M059J (cell line): ENCODE measurements at regions not wholly inside any gene's neighbourhood (a gene's known extent, or its start where the extent isn't known, plus 50 kb on each side); places are given as distances from the start of the nearest gene placed in this dataset.
A peak's percentile ranks its signal among the peaks of the same experiment; 100 is the strongest.

Source experiments
- DNase-seq: peaks from one replicate; pipeline ENCODE4 v3.0.0-alpha.2; 2012; ENCODE audit warnings: low read depth

DNA sequence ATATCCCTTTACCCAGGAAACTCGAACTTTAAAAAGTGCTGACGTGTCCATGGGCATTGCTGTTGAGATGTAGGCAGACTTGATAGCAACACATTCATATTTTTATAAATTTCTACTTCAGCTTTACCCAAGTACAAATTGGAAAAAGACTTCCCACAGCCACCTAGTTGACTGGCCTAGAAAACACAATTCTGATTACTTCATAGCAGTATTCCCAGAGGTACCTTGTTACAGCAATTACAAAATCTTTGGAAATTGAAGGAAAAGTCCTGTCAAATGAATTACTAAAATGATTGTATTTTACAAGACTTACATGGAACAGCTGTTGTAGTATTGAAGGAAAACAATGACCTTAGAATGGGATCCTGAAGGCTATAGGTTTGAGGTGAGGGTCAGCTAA is 130.7 kb upstream of the NREP start:
- DNase-seq: no peak

DNA sequence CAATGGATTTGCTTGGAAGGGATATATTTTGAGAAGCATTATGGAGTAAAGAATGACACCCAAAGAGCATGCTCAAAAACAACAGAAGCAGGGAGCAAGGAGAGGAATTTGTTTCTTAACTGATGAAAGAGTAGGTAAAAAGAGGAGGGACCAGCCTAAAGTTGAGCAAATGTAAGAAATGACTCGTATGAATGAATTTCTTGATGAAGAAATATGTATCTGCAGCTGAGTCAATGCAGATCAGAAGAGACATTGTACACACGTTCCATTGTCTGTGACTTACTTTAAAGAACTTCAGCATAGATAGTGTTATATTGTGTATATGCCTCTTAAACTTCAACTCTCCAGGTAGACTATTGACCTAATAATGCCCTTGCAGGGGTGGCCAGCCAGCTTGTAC is 112.7 kb upstream of the NREP start:
- DNase-seq: no peak

DNA sequence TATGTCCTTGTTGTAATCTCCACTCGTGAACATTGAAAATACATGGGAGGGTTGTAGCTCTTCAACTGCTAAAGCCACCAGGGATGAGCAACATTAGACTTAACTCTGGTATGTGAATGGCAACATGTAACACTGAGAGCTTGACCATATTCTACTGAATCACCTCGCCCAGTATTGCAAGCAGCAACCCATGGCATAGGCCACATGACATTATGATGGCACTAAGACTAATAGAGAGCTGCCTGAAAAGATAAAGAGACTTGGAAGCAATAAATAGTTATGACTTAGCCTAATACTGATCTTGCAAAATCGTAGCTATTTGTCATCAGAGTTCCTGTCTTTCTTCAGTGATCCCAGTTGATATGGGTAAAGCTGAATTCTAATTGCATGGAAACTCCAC is 108.4 kb upstream of the NREP start:
- DNase-seq: no peak

DNA sequence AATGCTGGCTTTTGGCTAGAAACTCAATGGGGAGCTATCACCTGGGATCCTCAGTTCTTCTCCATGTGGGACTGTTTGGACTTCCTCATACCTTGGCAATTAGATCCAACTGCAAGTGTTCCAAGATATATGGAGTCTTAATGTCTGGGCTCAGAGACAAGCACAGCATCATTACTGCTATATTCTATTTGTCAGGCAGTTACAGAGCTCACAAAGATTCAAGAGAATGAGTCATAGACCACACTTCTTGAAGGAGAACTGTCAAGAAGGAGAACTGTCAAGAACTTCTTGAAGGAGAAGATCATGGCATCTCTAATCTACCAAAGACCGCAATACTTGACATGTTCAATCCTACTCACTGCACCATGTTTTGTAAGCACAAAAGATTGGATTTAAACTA is 106.8 kb upstream of the NREP start:
- DNase-seq: peak; percentile 65

DNA sequence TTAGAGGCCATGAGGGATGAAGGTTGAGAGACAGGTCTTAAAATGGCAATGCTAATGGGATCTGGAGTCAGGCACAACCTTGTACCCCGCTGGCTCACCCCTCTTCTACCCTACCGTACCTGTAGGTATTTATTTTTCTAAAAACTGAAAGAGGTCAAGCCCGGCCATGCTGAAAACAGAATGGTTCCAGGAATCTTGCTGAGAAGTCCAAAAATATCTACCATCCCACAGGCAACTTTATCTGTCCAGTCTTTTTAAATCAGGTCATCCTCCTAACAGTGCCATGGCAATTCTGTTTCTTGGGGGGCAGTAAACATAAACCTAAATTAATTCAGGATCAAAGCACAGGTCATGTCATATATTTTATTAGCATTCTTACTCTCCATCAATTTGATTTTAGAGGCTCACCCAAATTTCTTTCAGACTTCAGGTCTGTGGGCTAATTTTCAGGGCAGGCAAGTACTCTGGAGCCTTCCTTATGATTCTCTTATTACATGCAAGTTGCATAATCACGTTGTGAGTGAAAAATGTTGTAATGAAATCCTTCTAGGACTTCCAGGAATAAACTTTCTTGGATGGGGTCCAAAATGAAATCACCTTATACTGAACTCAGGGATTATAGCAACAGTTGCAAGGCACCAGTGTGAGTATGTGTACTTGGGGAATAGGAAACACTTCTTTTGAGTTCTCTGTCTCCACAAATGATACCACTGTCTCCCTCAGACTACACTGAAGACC is 102.7 kb upstream of the NREP start:
- peak; percentile 74 for DNase-seq

DNA sequence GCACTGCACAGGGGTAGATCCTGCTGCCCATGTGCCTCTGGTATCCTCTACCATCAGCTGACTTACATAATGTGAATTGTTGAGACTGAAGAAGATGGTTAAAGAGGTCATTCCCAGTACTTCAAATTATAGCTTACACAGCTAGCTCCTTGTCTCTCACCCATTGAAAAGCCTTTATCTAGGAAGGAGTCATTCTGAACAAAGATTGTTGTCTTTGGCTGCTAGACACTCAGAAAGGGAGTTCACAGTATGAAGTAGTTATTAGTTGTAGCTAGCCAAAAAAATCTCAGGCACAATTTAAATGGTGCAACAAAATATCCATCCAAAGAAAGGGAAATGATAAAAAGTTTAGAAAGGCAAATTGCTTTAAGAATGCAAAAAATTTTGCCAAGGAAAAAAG is 102.0 kb upstream of the NREP start:
- DNase-seq: no peak

DNA sequence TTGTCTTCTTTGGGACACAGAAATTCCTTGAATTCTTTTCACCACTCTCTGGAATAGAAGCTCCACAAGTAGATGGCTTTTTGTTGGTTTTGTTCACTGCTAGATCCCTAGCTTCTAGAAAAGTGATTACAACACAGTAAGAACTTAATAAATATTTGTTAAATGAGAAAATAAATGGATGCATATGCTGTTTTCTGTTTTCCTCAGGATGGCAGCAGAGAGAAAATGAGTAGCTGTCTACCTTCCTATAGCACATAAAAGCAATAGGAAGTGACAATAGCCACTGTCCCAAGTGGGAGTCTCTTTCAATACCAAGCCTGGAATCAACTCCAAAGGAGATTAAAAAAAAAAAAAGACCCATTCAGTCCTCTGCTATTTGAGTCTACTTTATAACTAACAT is 100.6 kb upstream of the NREP start:
- no peak for DNase-seq

DNA sequence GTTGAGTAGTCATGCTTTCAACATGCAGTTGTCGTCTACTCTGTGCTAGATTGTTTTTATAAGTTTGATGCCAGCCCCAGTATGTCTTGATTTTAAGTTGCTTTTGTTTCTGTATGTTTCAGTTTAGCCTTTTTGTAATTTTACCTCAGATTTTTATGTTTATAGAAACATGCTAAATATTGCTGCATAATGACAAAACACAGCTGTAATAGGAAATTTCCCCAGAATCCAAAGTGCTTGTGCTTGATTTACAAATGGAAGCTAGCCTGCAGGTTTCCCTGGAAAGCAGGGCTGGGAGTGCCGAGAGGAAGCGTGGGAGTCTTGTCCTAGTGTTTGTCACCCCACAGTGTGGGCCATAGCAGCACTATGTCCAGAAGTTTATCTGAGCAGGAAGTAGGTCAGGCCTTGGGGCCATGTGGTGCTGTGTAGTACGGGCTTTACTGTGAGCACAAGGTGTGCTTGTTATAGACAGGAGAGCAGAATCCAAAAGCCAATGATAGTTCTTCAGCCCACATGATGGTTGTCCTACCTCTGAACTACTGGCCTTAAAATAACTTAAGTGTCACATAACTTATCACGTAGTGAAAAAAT is 100.0 kb upstream of the NREP start:
- DNase-seq: no peak

DNA sequence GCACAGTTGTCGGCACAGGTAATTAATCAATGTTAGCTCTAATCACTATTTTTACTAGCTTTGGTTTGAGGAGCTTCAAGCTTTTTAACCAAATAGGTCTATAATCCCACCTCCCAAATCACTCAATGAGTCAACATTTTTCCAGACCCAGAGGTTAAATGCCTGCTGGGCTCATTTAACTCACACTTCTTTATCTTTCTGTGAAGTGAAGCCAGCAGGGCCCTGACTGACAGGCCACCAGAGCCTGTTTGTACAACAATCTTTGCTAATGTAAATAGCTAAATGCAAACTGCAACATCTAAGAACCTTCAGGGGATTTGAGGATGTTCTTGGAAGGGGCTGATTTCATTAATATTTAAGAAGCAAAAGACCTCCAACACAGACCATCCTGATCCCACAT is 98.4 kb upstream of the NREP start:
- DNase-seq: no peak

DNA sequence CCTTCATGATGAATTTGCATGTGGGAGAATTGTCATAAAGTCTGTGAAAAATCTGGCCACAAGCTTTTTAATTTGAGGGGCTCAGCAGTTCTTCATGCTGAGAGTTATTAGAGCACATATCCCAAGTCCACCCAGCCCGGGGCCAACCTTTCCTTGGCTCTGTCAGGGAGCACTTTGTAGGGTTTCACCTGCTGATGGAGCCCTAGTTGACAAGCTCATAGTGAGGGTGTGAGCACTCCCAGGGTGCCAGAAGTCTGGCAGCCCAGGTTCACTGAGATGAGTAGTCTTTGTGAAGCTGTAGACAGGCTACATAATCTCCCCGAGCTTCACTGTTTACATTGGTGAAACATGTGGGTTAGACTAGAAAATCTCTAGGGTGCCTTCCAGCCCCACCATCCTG is 97.2 kb upstream of the NREP start:
- no peak for DNase-seq

DNA sequence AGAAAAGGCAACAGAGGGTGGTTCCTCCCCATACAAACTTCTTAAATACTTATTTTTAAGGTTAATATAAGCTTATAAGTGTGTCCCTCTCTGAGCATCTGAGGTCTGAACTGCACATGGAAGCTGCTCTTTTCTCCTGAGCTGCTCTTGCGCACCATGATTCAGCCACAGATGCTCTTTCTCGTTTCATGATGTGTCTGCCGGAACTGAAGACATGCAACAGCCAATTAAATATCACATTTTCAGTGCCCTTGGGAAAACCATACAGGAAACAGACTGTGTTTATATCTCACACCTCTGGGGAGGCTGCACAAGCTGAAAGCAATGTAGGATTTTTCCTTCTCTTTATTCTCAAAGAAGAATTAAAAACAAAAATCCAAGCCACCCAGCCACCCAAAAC is 96.8 kb upstream of the NREP start:
- DNase-seq: no peak

DNA sequence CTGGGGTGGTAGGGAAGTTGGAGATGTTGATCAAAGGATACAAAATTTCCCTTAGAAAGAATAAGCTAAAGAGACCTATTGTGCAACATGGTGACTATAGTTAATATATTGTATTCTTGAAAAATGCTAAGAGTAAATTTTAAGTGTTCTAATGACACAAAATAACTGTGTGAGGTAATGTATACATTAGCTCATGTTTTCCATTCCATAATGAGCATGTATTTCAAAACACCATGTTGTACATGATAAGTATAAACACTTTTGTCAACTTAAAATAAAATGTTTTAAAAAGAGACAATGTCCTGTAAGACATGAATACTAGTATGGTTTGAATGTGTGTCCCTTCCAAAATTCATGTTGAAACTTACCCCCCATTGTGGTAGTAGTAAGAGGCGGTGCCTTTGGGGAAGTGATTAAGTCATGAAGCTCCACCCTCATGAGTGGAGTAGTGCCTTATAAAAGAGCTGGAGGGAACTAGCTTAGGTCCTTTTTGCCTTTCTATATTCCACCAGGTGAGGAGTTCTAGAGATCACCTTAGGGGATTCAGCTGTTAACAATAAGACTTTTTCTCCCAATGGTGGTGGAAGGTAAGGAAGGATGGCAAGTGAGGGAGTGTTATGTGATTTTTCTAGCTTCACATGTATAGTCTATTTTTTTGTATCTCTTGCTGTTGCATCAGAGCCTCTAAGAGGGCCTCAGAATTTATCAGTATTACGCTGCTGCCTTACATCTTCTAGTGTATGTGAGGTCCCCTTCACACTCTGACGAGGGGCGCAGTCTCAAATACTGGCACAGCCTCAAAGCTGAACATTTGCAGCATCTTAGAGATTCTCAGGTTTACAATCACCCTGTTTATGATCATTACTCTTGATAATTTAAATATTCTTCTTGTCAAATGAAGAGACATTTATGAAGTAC is 94.9 kb upstream of the NREP start:
- no peak for DNase-seq

DNA sequence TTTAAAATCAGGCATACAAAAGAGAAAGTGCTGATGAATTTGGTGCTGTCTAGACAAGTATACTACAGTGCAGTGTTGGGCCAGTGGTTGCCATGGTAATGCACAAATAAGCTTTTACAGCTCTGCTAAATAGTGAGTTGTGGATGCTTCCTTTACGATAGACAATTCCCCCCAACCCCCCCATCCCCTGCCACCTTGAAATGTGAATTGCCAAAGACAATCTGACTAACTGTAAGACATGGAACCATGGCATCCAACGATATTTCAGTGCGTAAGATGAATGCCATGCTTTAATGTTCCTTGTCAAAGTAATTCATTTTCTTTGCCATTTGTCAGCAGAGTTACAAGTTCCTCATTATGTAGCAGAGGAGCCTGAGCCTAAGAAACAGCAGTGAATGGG is 91.5 kb upstream of the NREP start:
- peak; percentile 48 for DNase-seq

DNA sequence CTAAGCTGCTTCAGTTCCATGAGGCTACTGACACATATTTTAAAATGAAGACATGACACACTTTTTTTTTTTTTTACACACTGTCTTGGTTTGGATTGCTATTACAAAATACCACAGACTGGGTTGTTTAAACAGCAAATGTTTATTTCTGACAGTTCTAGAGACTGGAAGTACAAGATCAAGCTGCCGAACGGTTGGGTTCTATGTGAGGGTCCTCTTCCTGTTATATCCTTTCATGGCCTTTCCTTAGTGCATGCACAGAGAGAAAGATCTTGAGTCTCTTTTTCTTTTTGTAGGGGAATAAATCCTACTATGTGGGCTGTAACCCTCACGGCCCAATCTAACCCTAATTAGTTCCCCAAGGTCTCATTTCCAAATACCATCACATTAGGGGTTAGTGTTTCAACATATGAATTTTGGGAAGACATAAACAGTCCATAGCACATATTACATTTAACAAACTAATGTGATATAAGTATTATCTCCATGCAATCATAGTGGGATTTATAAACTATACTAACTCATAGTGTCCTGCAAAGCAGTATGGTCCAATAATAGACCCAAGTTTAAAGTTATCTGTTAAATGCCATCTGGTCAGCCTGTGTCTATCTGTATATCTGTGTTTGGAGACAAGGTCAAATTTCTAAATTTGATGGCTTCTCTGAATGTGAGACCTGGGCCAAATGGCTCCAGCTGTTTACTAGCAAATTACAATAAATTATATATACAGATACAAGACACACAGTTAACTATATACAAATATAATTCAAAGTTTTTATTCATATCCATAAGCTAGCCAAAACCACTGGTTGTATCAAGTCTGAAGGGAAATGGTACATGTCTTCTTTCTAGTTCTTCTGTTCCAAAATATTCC is 90.3 kb upstream of the NREP start:
- DNase-seq: no peak

DNA sequence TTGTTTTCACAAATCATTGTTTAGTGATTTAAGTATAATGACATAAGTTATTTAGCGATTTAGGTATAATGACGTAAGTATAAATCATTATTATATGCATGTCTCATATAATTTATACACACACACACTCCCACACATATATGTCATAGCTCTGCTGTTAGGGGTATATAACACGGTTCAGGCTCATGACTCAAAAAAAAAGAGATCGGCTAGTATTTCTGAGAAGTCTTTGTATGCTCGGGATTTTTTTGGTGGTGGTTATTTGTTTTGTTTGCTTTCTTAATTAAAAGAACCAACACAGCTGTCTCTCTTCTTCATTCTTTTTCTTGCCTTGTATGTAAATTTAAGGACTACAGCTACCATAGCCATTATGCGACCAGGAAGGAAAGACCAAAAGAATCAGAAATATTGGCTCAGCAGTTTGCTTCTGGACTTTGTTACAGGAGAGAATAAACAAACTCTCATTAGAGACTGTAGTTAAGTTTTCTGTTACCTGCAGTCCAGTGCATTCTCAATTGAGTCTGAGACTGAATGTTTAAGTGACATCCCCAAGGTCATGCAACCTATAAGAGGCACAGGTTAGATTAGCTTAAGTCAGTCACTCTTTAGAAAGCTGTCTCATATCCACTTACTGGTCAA is 83.2 kb upstream of the NREP start:
- no peak for DNase-seq

DNA sequence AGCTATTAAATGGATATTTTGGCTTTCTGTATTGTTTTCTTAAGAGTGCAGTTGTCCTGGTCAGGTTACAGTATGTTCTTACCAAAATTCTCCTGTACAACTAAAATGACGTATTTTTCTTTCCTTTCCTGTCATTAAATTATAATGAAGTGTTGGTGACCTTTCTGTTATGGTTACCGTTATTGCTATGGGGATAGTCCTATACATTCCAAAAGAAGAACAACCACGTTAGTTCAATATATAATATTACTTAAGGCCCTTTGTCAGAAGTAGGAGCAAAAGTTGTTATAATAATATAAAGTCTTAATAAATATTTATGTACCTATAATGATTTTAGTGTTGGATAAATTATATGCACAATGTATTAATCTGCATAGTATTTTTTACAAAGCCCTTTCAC is 82.4 kb upstream of the NREP start:
- no peak for DNase-seq

DNA sequence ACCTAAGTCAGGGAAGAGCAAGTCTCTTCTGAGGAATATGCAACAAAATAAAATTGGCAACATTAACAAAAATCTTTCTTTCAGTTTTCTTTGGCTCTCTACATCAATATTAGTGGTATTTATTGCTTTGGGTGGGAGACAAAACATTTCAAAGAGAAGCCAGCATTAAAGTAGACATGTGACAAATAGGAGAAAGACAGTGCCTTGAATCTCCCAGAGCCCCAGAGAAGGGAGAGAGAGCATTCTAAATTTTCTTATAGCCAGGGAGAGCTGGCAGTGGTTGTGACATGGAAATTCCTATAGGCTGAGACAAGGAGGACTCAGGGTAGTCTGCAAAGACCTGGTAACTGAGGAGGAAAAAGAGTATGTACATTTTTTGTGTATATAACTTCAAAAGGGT is 79.4 kb upstream of the NREP start:
- DNase-seq: no peak

DNA sequence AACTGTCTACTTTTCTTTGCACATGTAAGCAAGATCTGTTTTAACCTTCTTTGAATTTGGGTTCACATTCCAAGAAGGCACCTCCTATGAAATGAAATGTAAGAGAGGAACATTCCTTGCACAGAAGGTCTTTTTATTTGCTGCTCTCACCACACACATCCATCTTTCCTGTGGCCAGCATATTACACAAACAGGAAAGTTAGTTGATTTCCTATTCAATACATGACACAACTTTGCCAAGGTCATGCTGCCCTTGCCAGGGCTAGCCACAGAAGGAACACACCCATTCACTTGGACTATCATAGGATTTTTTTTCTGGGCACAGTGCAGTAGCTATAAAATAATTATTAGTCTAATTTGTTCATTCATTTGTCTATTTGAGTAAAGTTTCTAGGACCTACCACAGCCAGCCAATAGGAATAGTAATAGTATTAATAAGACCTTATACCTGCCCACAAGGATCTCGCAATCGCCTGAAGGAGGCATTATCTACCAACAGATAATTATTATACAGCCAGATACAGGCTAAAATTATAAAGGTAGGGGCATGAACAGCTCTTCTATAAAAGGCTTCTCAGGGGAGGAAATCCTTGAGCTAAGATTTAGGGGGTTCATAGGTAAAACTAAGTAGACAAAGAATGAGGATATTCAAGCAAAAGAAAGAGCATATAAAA is 78.1 kb upstream of the NREP start:
- no peak for DNase-seq

DNA sequence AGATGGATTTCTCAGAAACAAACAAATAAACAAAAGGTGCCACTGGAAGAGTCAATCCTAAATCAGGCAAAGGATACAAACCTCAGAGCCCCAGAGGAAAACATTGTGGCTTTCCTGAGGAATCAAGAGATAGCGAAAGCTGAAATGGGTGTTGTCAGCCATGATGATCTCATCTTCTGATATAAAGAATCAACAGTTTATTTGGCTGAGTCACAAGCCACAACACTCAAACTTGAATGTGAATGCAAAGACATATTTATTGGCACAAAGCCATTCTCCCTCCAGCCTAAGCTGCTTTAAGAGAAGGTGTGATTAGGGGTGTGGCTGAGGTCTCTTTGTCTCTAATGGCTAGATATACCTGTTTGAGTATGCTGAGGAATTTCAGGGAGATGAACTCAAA is 73.3 kb upstream of the NREP start:
- peak; percentile 93 for DNase-seq

DNA sequence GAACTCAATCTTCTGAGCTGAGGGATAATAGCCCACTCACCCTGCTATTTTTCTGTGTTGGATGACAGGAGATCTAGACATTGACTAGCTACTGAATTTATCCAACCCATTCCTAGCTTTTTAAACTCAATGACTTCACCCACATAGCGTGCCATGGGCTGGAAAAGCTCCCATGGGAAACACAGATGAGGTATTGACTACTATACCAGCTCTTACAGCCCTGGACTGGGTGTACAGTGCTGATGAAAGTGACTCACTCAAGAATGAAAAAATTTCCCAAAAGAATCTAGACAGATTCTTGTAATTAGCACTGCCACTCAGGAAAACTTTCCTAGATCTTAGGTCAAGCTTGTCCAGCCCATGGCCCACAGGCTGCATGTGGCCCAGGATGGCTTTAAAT is 72.7 kb upstream of the NREP start:
- peak; percentile 90 for DNase-seq

DNA sequence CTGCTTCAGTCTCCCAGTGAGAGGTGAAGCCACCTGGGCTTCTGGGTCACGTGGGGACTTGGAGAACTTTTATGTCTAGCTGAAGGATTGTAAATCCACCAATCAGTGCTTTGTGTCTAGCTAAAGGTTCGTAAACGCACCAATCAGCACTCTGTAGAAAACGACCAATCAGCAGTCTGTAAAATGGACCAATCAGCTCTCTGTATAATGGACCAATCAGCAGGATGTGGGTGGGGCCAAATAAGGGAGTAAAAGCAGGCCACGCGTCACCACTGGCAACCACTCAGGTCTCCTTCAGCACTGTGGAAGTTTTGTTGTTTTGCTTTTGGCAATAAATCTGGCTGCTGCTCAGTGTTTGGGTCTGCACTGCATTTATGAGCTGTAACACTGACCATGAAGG is 69.1 kb upstream of the NREP start:
- DNase-seq: no peak
